ENCODE measurements at regions not wholly inside any gene's neighbourhood (a gene's known extent, or its start where the extent isn't known, plus 50 kb on each side); places are given as distances from the start of the nearest gene placed in this dataset.

GRCh38 chr2:240306185-240306584 lies 129.3 kb upstream of the GPC1 start:
- no peaks in the 10 kb centered on the region for H3K36me3 ChIP-seq (ENCODE audit: control insufficient read depth, insufficient read depth, low read length)
- no peaks in the 10 kb centered on the region for H3K79me2 ChIP-seq
- TF ChIP-seq CTCF (IDR thresholded peaks at IDR 0.05), result no peak
- H2AFZ ChIP-seq, result no peak overlapping the region
- no peak overlapping the region for H3K27ac ChIP-seq
- H3K9me3 ChIP-seq (ENCODE audit: control insufficient read depth, low read length), result no peaks in the 10 kb centered on the region
- no peak overlapping the region for H3K9ac ChIP-seq
- H3K27me3 ChIP-seq (ENCODE audit: control insufficient read depth, insufficient read depth, low read length), result no peaks in the 10 kb centered on the region
- no peak overlapping the region for H3K4me3 ChIP-seq (ENCODE audit: low read depth, low read length)
- no peak overlapping the region for H3K4me2 ChIP-seq (ENCODE audit: low read length)
- H3K4me1 ChIP-seq, result no peaks in the 10 kb centered on the region

GRCh38 chr2:240308111-240308651 lies 127.3 kb upstream of the GPC1 start:
- TF ChIP-seq CTCF (IDR thresholded peaks at IDR 0.05), result no peak
- H3K79me2 ChIP-seq, result no peaks in the 10 kb centered on the region
- H3K27me3 ChIP-seq (ENCODE audit: control insufficient read depth, insufficient read depth, low read length), result no peaks in the 10 kb centered on the region
- no peaks in the 10 kb centered on the region for H3K4me1 ChIP-seq
- no peak overlapping the region for H3K4me2 ChIP-seq (ENCODE audit: low read length)
- H3K9me3 ChIP-seq (ENCODE audit: control insufficient read depth, low read length), result no peaks in the 10 kb centered on the region
- H2AFZ ChIP-seq, result no peak overlapping the region
- H3K4me3 ChIP-seq (ENCODE audit: low read depth, low read length), result no peak overlapping the region
- H3K9ac ChIP-seq, result no peak overlapping the region
- no peaks in the 10 kb centered on the region for H3K36me3 ChIP-seq (ENCODE audit: control insufficient read depth, insufficient read depth, low read length)
- H3K27ac ChIP-seq, result no peak overlapping the region

GRCh38 chr2:240309214-240309613 lies 126.2 kb upstream of the GPC1 start:
- H3K79me2 ChIP-seq, result no peaks in the 10 kb centered on the region
- H3K27ac ChIP-seq, result no peak overlapping the region
- no peaks in the 10 kb centered on the region for H3K36me3 ChIP-seq (ENCODE audit: control insufficient read depth, insufficient read depth, low read length)
- no peaks in the 10 kb centered on the region for H3K9me3 ChIP-seq (ENCODE audit: control insufficient read depth, low read length)
- H2AFZ ChIP-seq, result no peak overlapping the region
- no peak for TF ChIP-seq CTCF (IDR thresholded peaks at IDR 0.05)
- no peak overlapping the region for H3K4me2 ChIP-seq (ENCODE audit: low read length)
- H3K9ac ChIP-seq, result no peak overlapping the region
- H3K4me1 ChIP-seq, result no peaks in the 10 kb centered on the region
- H3K4me3 ChIP-seq (ENCODE audit: low read depth, low read length), result no peak overlapping the region
- H3K27me3 ChIP-seq (ENCODE audit: control insufficient read depth, insufficient read depth, low read length), result no peaks in the 10 kb centered on the region

GRCh38 chr2:240310201-240310600 lies 125.3 kb upstream of the GPC1 start:
- H3K79me2 ChIP-seq, result no peaks in the 10 kb centered on the region
- H3K4me3 ChIP-seq (ENCODE audit: low read depth, low read length), result no peak overlapping the region
- H2AFZ ChIP-seq, result no peak overlapping the region
- no peak overlapping the region for H3K27ac ChIP-seq
- no peaks in the 10 kb centered on the region for H3K9me3 ChIP-seq (ENCODE audit: control insufficient read depth, low read length)
- no peak overlapping the region for H3K4me2 ChIP-seq (ENCODE audit: low read length)
- no peaks in the 10 kb centered on the region for H3K4me1 ChIP-seq
- no peak overlapping the region for H3K9ac ChIP-seq
- TF ChIP-seq CTCF (IDR thresholded peaks at IDR 0.05), result no peak
- no peaks in the 10 kb centered on the region for H3K27me3 ChIP-seq (ENCODE audit: control insufficient read depth, insufficient read depth, low read length)
- no peaks in the 10 kb centered on the region for H3K36me3 ChIP-seq (ENCODE audit: control insufficient read depth, insufficient read depth, low read length)

- H3K4me2 ChIP-seq (ENCODE audit: low read length), result no peak overlapping the region
- H3K36me3 ChIP-seq (ENCODE audit: control insufficient read depth, insufficient read depth, low read length), result no peaks in the 10 kb centered on the region
- H3K27me3 ChIP-seq (ENCODE audit: control insufficient read depth, insufficient read depth, low read length), result no peaks in the 10 kb centered on the region
- no peak overlapping the region for H3K27ac ChIP-seq
- no peaks in the 10 kb centered on the region for H3K9me3 ChIP-seq (ENCODE audit: control insufficient read depth, low read length)
- no peaks in the 10 kb centered on the region for H3K79me2 ChIP-seq
- no peak overlapping the region for H2AFZ ChIP-seq
- H3K4me3 ChIP-seq (ENCODE audit: low read depth, low read length), result no peak overlapping the region
- no peak for TF ChIP-seq CTCF (IDR thresholded peaks at IDR 0.05)
- H3K9ac ChIP-seq, result no peak overlapping the region
- no peaks in the 10 kb centered on the region for H3K4me1 ChIP-seq
Measured at GRCh38 chr2:240310645-240311044, 124.8 kb upstream of the GPC1 start.
